ENCODE measurements at regions not wholly inside any gene's neighbourhood (a gene's known extent, or its start where the extent isn't known, plus 50 kb on each side); places are given as distances from the start of the nearest gene placed in this dataset.
"Not testable (repeated sequence)": the region's sequence is repeated elsewhere in the genome, so short reads cannot be mapped to it uniquely, and the experiment has no call there.

GRCh38 chr6:160881148-160881808, 110.3 kb upstream of the MAP3K4 start:
- TF ChIP-seq EP300 (IDR thresholded peaks at IDR 0.05) = no peak
- no peak for TF ChIP-seq CTCF (IDR thresholded peaks at IDR 0.05)
- no peak for TF ChIP-seq POLR2A (IDR thresholded peaks at IDR 0.05)
- Histone ChIP-seq H3K27me3 (no peaks in the 10 kb centered on the region), H3K36me3 (no peaks in the 10 kb centered on the region), H3K4me1 (peaks cover 0 to 5% (median 0%) of the 10 kb centered on the region in 4 donors), H3K27ac (no peak overlapping the region), H3K4me3 (no peak overlapping the region), H3K9me3 (no peaks in the 10 kb centered on the region)
- 3 to 5% methylated on average over 2 of the region's 2 CpGs for WGBS, 2 donors
- no peak for DNase-seq (ENCODE audit: low spot score in 2 of 2)

GRCh38 chr6:160882006-160882405, 109.6 kb upstream of the MAP3K4 start:
- Histone ChIP-seq H3K27me3 (no peaks in the 10 kb centered on the region), H3K27ac (no peak overlapping the region), H3K4me3 (no peak overlapping the region), H3K36me3 (no peaks in the 10 kb centered on the region), H3K9me3 (no peaks in the 10 kb centered on the region), H3K4me1 (peaks cover 0 to 5% (median 0%) of the 10 kb centered on the region in 4 donors)
- 26 to 30% methylated on average over 2 of the region's 2 CpGs for WGBS, 2 donors
- no peak for DNase-seq (ENCODE audit: low spot score in 2 of 2)
- TF ChIP-seq EP300 (IDR thresholded peaks at IDR 0.05) = no peak
- TF ChIP-seq POLR2A (IDR thresholded peaks at IDR 0.05) = no peak
- TF ChIP-seq CTCF (IDR thresholded peaks at IDR 0.05) = no peak

GRCh38 chr6:160882791-160883279, 108.7 kb upstream of the MAP3K4 start:
- peaks cover 0 to 5% (median 0%) of the 10 kb centered on the region in 4 donors for H3K4me1 ChIP-seq
- no peaks in the 10 kb centered on the region for H3K9me3 ChIP-seq
- H3K36me3 ChIP-seq = no peaks in the 10 kb centered on the region
- no peak for TF ChIP-seq EP300 (IDR thresholded peaks at IDR 0.05)
- no peak overlapping the region for H3K27ac ChIP-seq
- WGBS, 2 donors = 68 to 69% methylated on average over 5 of the region's 5 CpGs
- H3K4me3 ChIP-seq = no peak overlapping the region
- no peaks in the 10 kb centered on the region for H3K27me3 ChIP-seq
- DNase-seq (ENCODE audit: low spot score in 2 of 2) = no peak

- DNase-seq (ENCODE audit: low spot score in 2 of 2) = no peak
- Histone ChIP-seq H3K4me3 (no peak overlapping the region), H3K9me3 (no peaks in the 10 kb centered on the region), H3K27ac (no peak overlapping the region), H3K36me3 (no peaks in the 10 kb centered on the region), H3K4me1 (peaks cover 0 to 5% (median 0%) of the 10 kb centered on the region in 4 donors), H3K27me3 (no peaks in the 10 kb centered on the region)
- TF ChIP-seq CTCF (IDR thresholded peaks at IDR 0.05) (no peak), EP300 (IDR thresholded peaks at IDR 0.05) (no peak), POLR2A (IDR thresholded peaks at IDR 0.05) (no peak)
- 60 to 73% methylated on average over 2 of the region's 2 CpGs for WGBS, 2 donors
These were observed 108.0 kb upstream of the MAP3K4 start for GRCh38 chr6:160883560-160883959.

GRCh38 chr6:160883999-160884398, 107.6 kb upstream of the MAP3K4 start:
- Histone ChIP-seq H3K27ac (no peak overlapping the region), H3K27me3 (no peaks in the 10 kb centered on the region), H3K9me3 (no peaks in the 10 kb centered on the region), H3K4me3 (no peak overlapping the region), H3K36me3 (no peaks in the 10 kb centered on the region), H3K4me1 (peaks cover 0 to 5% (median 0%) of the 10 kb centered on the region in 4 donors)
- 73 to 84% methylated on average over 4 of the region's 4 CpGs for WGBS, 2 donors
- DNase-seq (ENCODE audit: low spot score in 2 of 2) = no peak
- no peak for TF ChIP-seq POLR2A (IDR thresholded peaks at IDR 0.05)
- TF ChIP-seq CTCF (IDR thresholded peaks at IDR 0.05) = no peak
- TF ChIP-seq EP300 (IDR thresholded peaks at IDR 0.05) = no peak

GRCh38 chr6:160889148-160889547, 102.4 kb upstream of the MAP3K4 start:
- not testable (repeated sequence) for H3K9me3 ChIP-seq; DNase-seq (ENCODE audit: low spot score in 2 of 2); H3K36me3 ChIP-seq; H3K27me3 ChIP-seq; H3K4me3 ChIP-seq; H3K27ac ChIP-seq
- WGBS, 2 donors = 70 to 83% methylated on average over 1 of the region's 1 CpG
- H3K4me1 ChIP-seq = peaks cover 0 to 14% (median 0%) of the 10 kb centered on the region in 4 donors
